Renal pelvis (tissue), 1 donor: ENCODE measurements at regions not wholly inside any gene's neighbourhood (a gene's known extent, or its start where the extent isn't known, plus 50 kb on each side); places are given as distances from the start of the nearest gene placed in this dataset.
"Not testable (repeated sequence)": the region's sequence is repeated elsewhere in the genome, so short reads cannot be mapped to it uniquely, and the experiment has no call there.

Source experiments
- DNase-seq: peaks from one replicate; pipeline ENCODE4 v3.0.0-alpha.2; 2013

- DNase-seq: no peak
Measured at GRCh38 chrX:14351611-14352303, 177.6 kb upstream of the GLRA2 start.

DNA sequence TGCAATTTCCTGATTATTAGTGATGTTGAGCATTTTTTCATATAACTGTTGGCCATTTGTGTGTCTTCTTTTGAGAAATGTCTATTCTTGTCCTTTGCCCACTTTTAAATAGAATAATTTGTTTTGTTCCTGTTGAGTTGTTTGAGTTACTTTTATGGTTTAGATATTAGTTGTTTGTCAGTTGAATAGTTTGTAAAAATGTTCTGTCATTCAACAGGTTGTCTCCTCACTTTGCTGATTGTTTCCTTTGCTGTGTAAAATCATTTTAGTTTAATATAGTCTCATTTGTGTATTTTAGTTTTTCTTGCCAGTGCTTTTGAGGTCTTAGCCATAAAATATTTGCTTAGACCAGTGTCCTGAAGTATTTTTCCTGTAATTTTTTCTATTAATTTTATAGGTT is 181.8 kb upstream of the GLRA2 start:
- DNase-seq: no peak

DNA sequence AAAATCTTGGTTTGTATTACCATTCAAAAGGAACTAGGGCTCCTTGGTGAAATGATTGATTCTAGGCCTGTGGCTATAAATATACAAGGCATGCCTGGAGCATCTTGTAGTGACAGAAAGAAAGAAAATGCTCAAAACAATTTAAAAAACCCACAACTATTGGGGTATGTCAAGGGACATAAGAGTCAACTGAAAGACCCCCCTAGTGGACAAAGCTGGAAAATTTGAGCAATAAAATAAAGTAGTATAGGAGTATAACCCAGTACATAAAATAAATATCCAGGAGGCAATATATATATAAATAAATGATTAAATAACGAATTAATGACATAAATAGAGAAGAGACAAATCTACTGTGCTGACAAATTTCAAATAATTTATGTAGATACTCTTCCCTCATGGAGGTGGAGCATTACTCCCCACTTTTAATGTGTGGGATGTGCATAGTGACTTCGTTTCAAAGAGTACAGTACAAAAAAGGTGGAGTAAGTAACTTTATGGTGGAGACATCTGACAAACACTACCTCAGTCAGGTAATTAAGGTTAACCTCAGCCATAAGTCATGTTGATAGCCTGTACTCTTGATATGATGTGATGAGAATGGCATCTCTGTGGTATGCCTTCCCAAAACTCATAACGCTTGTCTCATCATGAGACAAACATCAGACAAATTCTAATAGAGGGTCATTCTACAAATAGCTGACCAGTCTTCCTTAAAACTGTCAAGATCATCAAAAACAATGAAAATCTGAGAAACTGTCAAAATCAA is 185.0 kb upstream of the GLRA2 start:
- no peak for DNase-seq

- DNase-seq: no peak
Measured at GRCh38 chrX:14309431-14309830, 219.9 kb upstream of the GLRA2 start.

GRCh38 chrX:14308976-14309375 is 220.4 kb upstream of the GLRA2 start:
- DNase-seq: not testable (repeated sequence)

DNA sequence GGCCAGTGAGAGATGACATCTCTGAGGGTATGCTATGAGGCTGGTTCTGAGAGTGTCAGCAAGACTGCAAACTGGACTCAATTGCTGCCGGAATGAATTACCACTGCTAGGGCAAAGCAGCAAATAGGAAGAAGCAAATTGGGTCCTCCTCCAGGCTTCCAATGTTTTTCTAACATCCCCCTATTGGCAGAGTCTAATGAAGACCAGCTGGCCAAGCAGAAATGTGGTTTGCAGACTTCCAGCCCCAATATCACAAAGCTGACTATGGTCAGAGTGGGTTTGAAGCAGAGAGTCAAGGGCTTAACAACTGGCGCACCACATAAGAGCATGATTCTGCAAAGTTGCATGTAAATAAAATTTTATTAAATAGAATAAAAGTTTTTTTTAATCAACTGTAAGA is 225.4 kb upstream of the GLRA2 start:
- no peak for DNase-seq

- not testable (repeated sequence) for DNase-seq
Measured at GRCh38 chrX:14302561-14302960, 226.8 kb upstream of the GLRA2 start.

GRCh38 chrX:14300376-14300775 is 229.0 kb upstream of the GLRA2 start:
- no peak for DNase-seq

DNA sequence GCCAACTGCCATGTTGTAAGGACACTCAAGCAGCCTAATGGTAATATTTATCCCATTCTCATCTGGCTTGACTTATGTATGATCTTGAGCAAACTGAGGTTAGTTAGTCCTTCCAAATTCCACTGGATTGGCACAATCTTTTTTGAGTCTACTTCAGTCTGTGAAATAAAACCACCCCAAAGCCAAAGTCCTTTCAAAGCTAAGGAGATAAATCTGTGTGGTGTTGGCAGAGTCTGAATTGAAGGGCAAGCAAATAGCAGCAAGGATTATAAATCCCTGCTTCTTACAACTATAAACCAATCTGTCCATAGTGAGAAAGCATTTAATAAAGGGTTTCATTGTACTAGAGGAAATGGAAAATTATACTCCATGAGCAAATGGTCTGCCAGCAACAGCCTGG is 233.9 kb upstream of the GLRA2 start:
- DNase-seq: no peak

DNA sequence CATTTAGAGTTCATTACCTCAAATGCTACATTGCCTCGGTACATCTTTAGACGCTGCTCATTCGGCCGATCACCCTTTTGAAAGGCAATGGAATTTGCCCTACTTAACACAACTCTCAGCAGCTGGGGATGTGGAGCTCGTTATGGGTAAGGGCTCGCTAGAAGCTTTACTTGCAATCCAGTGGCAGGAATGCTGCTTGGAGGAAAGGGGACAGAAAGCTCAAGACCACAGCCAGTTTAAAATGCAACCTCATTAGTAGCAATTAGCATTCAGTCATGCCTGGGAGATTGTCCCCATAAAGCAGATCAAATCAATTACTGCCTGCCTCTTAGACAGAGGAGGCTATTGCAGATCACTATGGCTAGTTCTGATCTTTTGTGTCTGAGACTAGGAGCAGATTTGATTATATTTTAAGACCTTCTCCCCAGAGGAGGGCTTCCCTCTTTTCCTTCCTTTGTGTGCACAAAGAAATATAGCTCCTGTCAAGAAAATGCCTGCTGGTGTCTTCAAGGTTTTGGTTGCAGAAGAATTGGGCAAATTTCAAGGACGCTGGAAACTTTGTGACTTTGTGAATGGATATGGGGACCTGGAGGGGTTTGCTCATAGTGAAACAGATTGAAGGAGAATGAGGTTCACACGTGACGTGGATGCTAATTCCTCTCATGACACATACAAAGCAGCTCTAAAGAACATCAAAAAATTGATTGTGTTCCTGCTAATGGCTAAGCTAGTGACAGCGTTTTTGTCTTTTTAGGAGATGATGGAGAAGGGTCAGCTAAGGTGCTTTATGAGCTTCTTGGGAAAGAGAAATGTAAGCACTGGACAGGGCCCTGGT is 237.5 kb upstream of the GLRA2 start:
- DNase-seq: no peak

DNA sequence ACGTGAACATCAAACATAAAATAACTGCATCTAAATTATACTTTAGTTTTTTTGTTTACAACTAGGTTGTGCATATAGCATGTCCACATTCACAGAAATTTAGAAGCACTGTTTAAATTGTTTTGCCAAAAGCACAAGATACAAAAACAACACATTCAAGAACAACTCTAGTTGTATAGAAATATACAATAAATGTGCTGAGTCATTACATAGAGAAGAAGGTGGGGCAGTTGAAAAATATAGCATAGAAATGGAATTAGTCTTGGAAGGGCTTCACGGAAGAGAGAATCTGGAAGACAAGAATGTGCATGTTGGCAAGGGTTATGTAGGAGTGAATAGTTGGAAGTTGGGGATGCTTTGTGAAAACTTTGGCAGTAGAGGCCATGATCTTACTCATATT is 239.0 kb upstream of the GLRA2 start:
- no peak for DNase-seq

GRCh38 chrX:14274691-14275090 is 245.0 kb upstream of the GEMIN8 start:
- DNase-seq: peak; percentile 26

DNA sequence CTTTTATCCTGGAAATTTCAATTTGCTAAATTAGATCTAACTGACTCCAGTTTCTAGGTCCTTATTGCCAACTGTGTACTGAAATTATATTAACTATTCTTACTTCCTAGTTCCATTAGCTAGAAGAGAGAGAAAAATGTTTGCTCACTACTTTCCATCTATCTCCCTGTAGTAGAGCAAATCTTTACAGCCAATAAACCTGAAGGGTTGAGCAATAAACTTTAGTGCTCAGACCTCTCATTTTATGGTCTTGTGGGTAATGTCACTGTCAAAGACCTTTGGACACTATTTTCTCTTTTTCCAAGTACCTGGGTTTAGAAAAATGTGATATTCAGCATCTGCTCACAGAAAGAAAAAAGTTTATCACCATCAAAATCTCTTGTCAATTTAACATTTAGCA is 237.5 kb upstream of the GEMIN8 start:
- no peak for DNase-seq

DNA sequence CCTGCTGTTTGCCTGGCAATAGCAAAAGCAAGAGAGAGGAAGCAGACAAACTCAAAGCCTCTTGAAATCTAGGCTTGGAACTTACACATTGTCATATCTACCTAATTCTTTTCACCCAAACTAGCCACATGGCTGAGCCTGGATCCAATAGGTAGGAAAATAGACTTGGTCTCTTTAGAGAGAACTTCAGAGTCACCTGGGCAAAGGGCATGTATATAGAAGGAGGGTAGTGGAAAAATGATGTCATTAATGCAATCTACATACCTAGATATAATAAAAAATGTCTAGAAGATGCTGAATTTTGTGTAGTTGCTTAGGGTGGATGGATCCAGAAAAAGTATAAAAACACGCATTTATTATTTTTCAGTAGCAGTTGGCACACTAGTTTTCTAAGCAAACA is 237.0 kb upstream of the GEMIN8 start:
- DNase-seq: no peak

GRCh38 chrX:14243823-14244222 is 214.1 kb upstream of the GEMIN8 start:
- no peak for DNase-seq

- DNase-seq: no peak
Measured at GRCh38 chrX:14235004-14235403, 205.3 kb upstream of the GEMIN8 start.

- DNase-seq: no peak
Measured at GRCh38 chrX:14232688-14233087, 203.0 kb upstream of the GEMIN8 start.

DNA sequence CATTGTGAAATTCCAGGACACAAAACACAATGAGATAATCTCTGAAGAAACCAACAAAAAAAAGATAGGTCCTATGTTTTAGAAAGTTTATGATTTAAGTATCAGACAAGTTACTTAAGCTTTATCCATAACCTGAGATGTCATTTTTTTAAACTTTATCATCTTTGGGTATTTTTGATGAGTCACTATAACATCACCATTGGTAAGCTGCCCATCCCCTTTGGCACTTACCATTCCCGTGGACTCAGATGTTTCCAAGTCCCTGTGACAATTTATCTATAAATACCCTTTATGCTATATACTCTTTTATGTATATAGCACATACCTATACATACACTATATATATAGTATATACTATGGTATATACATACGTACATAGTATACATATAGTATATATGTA is 198.9 kb upstream of the GEMIN8 start:
- DNase-seq: no peak

GRCh38 chrX:14220386-14220944 is 190.8 kb upstream of the GEMIN8 start:
- DNase-seq: no peak

DNA sequence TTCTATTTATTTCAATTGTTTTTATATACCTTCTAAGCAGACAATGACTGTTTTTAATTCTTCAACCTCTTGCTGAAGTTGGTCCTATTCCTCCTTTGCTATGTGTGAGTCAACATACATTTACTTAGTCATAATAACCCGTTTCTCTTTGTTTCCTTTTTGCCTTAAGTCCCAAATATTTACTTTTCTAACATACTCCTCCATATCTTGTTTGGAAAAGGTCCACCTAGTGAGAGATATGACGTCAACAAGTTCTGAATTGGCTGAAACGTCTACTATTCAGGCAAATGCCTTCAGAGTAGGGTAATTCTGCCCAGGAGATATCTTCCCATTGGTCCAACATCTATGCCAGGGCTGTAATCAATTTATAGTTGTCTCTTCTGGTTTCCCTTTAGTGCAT is 179.3 kb upstream of the GEMIN8 start:
- no peak for DNase-seq

GRCh38 chrX:14194711-14195110 is 165.0 kb upstream of the GEMIN8 start:
- no peak for DNase-seq

DNA sequence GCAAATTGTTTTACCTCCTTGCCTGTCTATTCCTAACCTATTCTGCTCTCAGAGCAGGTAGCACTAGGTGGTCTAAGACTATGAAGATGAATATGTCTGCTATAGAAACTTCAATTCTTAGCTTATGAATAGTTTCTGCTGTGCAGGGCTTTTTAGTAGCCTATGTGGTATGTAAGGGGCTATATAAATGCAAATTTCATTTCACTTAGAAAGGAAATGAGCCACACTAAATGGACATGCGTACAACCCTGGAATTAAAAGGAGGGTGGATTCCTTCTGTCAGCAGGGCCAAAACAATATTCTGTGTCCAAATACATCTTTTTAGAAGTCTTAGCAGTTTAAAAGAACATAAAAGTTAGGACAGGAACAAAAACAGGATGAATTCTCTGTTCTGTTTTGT is 163.9 kb upstream of the GEMIN8 start:
- no peak for DNase-seq

DNA sequence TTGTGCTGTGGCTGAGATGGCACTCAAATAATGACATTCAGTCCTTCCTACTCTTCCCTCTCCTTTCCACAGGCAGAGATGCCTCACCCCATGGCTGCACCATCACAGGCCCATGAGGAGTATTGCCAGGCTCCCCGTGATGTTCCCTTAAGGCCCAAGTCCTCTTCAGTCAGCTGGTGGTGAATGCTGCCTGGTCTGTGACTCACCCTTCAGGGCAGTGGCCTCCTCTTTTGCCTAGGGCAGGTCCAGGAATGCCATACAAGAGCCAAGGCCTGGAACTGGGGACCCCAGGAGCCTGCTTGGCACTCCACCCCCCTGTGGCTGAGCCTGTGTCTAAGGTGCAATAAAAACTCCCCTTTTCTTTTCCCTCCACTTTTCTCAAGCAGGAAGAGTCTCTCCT is 144.2 kb upstream of the GEMIN8 start:
- no peak for DNase-seq
